ENCODE measurements at regions not wholly inside any gene's neighbourhood (a gene's known extent, or its start where the extent isn't known, plus 50 kb on each side); places are given as distances from the start of the nearest gene placed in this dataset.

DNA sequence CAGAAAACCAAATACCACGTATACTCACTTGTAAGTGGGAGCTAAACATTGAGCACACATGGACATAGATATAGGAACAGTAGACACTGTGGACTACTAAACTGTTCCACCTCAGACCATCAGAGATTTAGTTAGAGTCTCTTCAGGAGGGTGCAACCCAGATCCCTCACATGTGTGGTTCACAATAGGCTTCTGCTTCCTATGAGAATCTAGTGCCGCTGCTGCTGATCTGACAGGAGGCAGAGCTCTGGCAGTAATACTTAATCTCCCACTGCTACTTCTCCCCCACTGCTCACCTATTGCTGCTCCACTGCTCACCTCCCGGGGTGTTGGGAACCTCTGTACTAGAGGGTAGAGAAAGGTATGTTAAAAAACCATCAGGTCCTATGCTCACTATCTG lies 533.3 kb downstream of the NSUN3 start:
- TF ChIP-seq JUNB (CRISPR knock-in tag; conservative IDR thresholded peaks at IDR 0.05) = no peak
- no peak for TF ChIP-seq BHLHE40 (IDR thresholded peaks at IDR 0.05; ENCODE audit: low read length)
- TF ChIP-seq EZH2 (IDR thresholded peaks at IDR 0.05; ENCODE audit: borderline replicate concordance, low read depth, low read length) = no peak
- no peak for TF ChIP-seq ZNF695 (CRISPR knock-in tag; IDR thresholded peaks at IDR 0.05)
- TF ChIP-seq SMC3 (conservative IDR thresholded peaks at IDR 0.05; ENCODE audit: insufficient read depth, low read depth, low read length) = no peak
- TF ChIP-seq PHB2 (IDR thresholded peaks at IDR 0.05; ENCODE audit: low read depth) = no peak
- TF ChIP-seq, protein P1, sequence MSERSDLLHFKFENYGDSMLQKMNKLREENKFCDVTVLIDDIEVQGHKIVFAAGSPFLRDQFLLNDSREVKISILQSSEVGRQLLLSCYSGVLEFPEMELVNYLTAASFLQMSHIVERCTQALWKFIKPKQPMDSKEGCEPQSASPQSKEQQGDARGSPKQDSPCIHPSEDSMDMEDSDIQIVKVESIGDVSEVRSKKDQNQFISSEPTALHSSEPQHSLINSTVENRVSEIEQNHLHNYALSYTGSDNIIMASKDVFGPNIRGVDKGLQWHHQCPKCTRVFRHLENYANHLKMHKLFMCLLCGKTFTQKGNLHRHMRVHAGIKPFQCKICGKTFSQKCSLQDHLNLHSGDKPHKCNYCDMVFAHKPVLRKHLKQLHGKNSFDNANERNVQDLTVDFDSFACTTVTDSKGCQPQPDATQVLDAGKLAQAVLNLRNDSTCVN (CRISPR knock-in tag; IDR thresholded peaks at IDR 0.05) = no peak
- TF ChIP-seq TAF1 (IDR thresholded peaks at IDR 0.05; ENCODE audit: control insufficient read depth, extremely low read depth, insufficient read depth, low read length, severe bottlenecking) = no peak

Measured in K562 (cell line).